Uterus (tissue), 2 donors: ENCODE measurements at regions not wholly inside any gene's neighbourhood (a gene's known extent, or its start where the extent isn't known, plus 50 kb on each side); places are given as distances from the start of the nearest gene placed in this dataset.

Experiments used
- POLR2A ChIP-seq, 2 donors: fragments of 450-650 bp; IDR thresholded peaks; one replicate each; pipeline ENCODE4 v1.6.1; 2016; ENCODE audit warnings: antibody characterized with exemption in 2 of 2, mild to moderate bottlenecking in 1 of 2, moderate library complexity in 1 of 2
- TF ChIP-seq, protein P1 (sequence below), 4 experiments: fragments of 200-600 bp in 2 of 4; fragments of 450-650 bp in 2 of 4; sonication (generic) in 2 of 4; IDR thresholded peaks; one replicate each; pipeline ENCODE4 v1.5.1; 2016 to 2019; ENCODE audit warnings: antibody characterized with exemption in 4 of 4, mild to moderate bottlenecking in 2 of 4, moderate library complexity in 1 of 4

DNA sequence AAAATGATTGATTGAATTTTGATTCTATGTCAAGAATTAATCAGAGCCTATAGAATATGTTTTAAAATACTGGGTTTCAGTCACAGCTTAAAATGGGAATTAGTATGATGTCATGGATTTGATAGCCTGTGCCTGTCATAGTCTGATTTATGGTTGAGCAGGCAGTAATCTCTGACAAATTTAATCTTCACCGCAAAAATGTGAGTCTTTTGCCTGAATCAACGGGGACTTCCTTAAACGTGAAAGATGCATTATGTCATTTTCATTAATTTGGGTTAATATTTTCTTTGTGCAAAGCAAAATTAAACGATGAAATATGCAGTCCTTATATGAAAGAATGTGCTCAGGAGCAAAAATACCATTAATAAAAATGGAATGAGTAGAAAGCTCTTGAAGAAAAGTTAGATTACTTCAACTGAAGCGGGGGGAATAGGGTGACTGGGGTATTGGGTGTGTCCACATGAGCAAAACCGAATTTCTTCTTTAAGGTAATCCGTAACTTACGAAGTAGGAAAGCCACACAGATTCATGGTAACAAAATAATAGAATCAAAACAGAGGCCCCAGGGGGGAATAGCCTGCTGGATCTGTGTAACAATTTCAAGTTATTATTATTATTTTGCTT, 339.6 kb upstream of the NOX3 start:
- TF ChIP-seq, protein P1, sequence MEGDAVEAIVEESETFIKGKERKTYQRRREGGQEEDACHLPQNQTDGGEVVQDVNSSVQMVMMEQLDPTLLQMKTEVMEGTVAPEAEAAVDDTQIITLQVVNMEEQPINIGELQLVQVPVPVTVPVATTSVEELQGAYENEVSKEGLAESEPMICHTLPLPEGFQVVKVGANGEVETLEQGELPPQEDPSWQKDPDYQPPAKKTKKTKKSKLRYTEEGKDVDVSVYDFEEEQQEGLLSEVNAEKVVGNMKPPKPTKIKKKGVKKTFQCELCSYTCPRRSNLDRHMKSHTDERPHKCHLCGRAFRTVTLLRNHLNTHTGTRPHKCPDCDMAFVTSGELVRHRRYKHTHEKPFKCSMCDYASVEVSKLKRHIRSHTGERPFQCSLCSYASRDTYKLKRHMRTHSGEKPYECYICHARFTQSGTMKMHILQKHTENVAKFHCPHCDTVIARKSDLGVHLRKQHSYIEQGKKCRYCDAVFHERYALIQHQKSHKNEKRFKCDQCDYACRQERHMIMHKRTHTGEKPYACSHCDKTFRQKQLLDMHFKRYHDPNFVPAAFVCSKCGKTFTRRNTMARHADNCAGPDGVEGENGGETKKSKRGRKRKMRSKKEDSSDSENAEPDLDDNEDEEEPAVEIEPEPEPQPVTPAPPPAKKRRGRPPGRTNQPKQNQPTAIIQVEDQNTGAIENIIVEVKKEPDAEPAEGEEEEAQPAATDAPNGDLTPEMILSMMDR (IDR thresholded peaks at IDR 0.05), result no peak
- no peak for TF ChIP-seq POLR2A (IDR thresholded peaks at IDR 0.05)
